ENCODE measurements at regions not wholly inside any gene's neighbourhood (a gene's known extent, or its start where the extent isn't known, plus 50 kb on each side); places are given as distances from the start of the nearest gene placed in this dataset.

DNA sequence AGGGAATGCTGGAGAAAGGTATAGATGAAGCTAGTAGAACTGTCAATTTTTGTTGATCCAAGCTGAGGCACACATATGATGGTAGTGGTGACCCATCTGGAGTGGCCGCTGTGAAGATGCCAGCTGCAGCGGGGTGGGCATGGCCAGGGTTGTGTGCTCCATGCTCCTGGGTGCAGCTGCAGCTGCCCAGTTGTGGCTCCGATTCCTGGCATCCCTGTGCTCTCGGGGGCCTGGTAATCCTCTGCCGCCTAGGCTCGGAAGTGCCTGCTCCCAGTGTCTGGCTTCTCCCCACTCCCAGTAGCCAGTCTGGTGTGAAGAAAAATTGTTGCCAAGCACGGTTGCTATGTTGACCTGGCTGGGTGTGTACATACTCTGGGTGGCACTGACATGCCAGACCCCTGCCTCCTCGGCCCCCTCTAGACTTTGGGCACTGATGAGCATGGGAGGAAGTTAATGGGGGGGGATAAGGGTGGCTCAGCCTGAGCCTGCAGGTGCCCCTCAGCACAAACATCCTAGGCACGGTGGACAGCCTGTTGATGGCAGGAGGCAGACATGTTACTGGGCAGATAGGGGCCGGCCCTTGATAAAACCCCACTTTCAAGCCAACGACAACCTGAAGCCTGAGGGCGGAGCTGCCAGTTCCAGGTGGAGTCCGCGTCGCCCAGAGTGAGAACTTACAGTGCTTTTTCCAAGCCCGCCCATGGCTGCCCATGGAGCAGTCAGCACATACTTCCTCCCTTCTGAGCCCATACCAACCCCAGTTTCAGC, 1400.7 kb downstream of the PCDH9 start:
- no peak overlapping the region for H3K4me3 ChIP-seq
- H3K27me3 ChIP-seq, result no peaks in the 10 kb centered on the region
- TF ChIP-seq POLR2AphosphoS5 (IDR thresholded peaks at IDR 0.05) (no peak), POLR2A (IDR thresholded peaks at IDR 0.05) (no peak)
- no peak for DNase-seq (ENCODE audit: low spot score in 2 of 2)
- WGBS, result 93% methylated on average over 12 of the region's 16 CpGs
- no peak overlapping the region for H3K27ac ChIP-seq
- H3K36me3 ChIP-seq, result no peaks in the 10 kb centered on the region
- H3K4me1 ChIP-seq, result no peaks in the 10 kb centered on the region
- peaks cover 3% of the 10 kb centered on the region for H3K9me3 ChIP-seq

DNA sequence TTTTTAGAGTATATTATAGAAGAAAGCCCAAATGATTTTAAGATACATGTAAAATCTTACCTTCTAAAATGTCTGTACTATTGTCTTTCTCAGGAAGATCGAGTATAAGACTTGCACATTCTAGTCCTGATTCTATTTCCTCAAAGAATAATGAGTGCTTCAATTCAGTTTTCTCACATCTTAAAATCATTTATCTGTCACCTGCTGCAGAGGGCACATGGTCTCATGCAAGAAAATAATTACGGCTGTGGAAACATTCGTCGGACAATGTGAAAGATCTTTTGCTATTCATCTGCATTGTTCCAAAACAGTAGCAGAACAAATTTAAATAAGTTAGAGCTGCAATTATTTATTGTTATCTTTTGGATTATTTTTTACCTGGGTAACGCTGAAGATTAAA, 1403.5 kb downstream of the PCDH9 start:
- 63% methylated on average over 5 of the region's 5 CpGs for WGBS
- Histone ChIP-seq H3K4me1 (no peaks in the 10 kb centered on the region), H3K36me3 (no peaks in the 10 kb centered on the region), H3K27me3 (no peaks in the 10 kb centered on the region), H3K9me3 (no peaks in the 10 kb centered on the region), H3K4me3 (no peak overlapping the region), H3K27ac (no peak overlapping the region)
- DNase-seq (ENCODE audit: low spot score in 2 of 2), result no peak
- TF ChIP-seq POLR2AphosphoS5 (IDR thresholded peaks at IDR 0.05), result no peak
- TF ChIP-seq, protein P1, sequence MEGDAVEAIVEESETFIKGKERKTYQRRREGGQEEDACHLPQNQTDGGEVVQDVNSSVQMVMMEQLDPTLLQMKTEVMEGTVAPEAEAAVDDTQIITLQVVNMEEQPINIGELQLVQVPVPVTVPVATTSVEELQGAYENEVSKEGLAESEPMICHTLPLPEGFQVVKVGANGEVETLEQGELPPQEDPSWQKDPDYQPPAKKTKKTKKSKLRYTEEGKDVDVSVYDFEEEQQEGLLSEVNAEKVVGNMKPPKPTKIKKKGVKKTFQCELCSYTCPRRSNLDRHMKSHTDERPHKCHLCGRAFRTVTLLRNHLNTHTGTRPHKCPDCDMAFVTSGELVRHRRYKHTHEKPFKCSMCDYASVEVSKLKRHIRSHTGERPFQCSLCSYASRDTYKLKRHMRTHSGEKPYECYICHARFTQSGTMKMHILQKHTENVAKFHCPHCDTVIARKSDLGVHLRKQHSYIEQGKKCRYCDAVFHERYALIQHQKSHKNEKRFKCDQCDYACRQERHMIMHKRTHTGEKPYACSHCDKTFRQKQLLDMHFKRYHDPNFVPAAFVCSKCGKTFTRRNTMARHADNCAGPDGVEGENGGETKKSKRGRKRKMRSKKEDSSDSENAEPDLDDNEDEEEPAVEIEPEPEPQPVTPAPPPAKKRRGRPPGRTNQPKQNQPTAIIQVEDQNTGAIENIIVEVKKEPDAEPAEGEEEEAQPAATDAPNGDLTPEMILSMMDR (IDR thresholded peaks at IDR 0.05), result no peak

DNA sequence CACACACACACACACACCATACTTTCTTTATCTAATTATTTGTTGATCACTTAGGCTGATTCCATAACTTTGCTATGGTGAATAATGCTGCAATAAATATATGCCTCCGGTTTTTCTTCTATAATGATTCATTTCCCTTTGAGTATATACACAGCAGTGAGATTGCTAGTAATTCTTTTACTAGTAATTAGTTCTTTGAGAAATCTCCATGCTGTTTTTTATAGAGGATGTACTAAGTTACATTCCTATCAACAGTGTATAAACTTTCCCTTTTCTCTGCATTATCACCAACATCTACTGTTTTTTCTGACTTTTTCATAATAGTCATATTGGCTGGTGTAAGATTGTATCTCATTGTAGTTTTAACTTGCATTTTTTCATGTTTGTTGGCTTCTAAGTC, 1405.1 kb downstream of the PCDH9 start:
- WGBS, result 77% methylated on average over 1 of the region's 1 CpG
- Histone ChIP-seq H3K27ac (no peak overlapping the region), H3K36me3 (no peaks in the 10 kb centered on the region), H3K4me3 (no peak overlapping the region), H3K27me3 (no peaks in the 10 kb centered on the region), H3K4me1 (no peaks in the 10 kb centered on the region), H3K9me3 (no peaks in the 10 kb centered on the region)
- DNase-seq (ENCODE audit: low spot score in 2 of 2), result no peak
- TF ChIP-seq EP300 (IDR thresholded peaks at IDR 0.05) (no peak), POLR2AphosphoS5 (IDR thresholded peaks at IDR 0.05) (no peak), POLR2A (IDR thresholded peaks at IDR 0.05) (no peak)
- TF ChIP-seq, protein P1 (IDR thresholded peaks at IDR 0.05), result no peak

DNA sequence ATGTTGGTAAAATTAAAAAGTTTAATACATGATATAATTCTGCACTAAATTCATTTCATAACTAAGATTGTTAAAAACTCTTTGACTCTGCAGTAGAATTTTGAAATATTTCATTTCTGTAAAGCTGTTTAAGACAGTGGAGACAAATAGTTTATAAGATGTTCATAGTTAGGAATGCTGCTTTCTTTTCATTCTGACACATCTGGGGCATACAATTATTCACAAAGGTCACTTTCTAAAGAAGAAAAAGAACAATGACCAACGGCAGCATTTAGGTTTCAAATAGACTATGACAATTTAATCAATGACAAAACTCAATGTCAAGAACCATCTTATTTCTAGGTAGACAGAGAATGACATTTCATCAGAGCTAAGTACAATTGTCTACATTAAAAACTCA, 1422.1 kb downstream of the PCDH9 start:
- no peaks in the 10 kb centered on the region for H3K36me3 ChIP-seq
- no peaks in the 10 kb centered on the region for H3K9me3 ChIP-seq
- H3K4me1 ChIP-seq, result no peaks in the 10 kb centered on the region
- H3K27me3 ChIP-seq, result no peaks in the 10 kb centered on the region
- TF ChIP-seq EP300 (IDR thresholded peaks at IDR 0.05), result no peak
- TF ChIP-seq POLR2AphosphoS5 (IDR thresholded peaks at IDR 0.05), result no peak
- H3K27ac ChIP-seq, result no peak overlapping the region
- no peak for DNase-seq (ENCODE audit: low spot score in 2 of 2)
- WGBS, result 67% methylated on average over 1 of the region's 1 CpG
- H3K4me3 ChIP-seq, result no peak overlapping the region

DNA sequence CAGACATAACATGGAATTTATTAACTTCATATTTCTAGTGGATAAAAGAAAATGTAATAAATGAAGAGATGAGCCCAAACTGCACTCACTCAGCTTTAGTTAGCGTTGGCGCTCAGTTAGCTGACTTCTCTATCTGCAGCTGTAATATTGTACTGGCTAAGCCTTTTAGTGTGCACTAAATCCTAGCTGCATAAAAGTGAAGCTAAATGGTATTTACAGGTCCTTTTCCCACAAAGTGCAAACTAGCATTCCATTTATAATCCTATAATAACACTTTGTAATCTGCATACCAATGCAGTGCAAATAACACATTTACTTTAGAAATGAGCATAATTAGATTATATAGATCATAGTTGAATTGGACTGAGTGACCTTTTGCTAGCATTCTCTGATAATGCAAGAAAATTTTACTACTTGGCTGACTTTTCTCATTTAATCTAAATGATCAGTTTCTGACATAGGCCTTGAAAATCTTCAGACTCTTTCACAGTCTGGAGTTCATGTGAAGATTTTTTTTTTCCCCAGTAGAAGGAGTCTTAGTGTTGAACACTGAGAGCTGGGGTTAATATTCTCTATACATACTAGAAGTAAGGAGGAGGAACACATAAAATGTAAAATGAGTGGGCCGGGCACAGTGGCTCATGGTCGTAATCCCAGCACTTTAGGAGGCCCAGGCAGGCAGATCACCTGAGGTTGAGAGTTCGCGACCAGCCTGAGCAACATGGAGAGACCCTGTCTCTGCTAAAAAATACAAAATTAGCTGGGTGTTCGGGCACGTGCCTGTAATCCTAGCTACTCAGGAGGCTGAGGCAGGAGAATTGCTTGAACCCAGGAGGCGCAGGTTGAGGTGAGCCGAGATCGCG, 1426.4 kb downstream of the PCDH9 start:
- WGBS, result 94% methylated on average over 12 of the region's 12 CpGs
- H3K4me3 ChIP-seq, result no peak overlapping the region
- no peaks in the 10 kb centered on the region for H3K27me3 ChIP-seq
- no peaks in the 10 kb centered on the region for H3K9me3 ChIP-seq
- no peaks in the 10 kb centered on the region for H3K4me1 ChIP-seq
- H3K36me3 ChIP-seq, result no peaks in the 10 kb centered on the region
- no peak for TF ChIP-seq POLR2A (IDR thresholded peaks at IDR 0.05)
- TF ChIP-seq EP300 (IDR thresholded peaks at IDR 0.05), result no peak
- TF ChIP-seq, protein P1 (IDR thresholded peaks at IDR 0.05), result no peak
- no peak for TF ChIP-seq POLR2AphosphoS5 (IDR thresholded peaks at IDR 0.05)
- H3K27ac ChIP-seq, result no peak overlapping the region
- DNase-seq (ENCODE audit: low spot score in 2 of 2), result no peak

DNA sequence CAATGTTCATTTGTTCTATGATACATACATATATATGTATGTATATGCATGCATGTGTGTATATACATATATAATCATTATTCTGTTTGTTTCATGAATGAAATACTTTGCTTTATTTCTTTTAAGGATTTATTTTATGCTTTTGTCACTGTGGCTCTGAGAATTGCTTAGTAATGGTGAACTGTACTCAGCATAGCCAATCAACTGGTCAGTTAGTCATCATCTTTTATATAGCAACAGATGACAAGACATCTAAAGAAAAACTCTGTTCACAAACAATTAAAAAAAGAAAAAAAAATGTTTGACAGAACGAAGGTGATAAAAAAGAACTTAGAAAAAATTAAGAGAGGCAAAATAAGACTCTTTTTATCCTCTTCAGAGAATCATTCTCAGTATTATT, 1440.3 kb downstream of the PCDH9 start:
- Histone ChIP-seq H3K27ac (no peak overlapping the region), H3K4me3 (no peak overlapping the region), H3K4me1 (no peaks in the 10 kb centered on the region), H3K27me3 (no peaks in the 10 kb centered on the region), H3K9me3 (no peaks in the 10 kb centered on the region), H3K36me3 (no peaks in the 10 kb centered on the region)
- TF ChIP-seq, protein P1 (IDR thresholded peaks at IDR 0.05), result no peak
- TF ChIP-seq POLR2AphosphoS5 (IDR thresholded peaks at IDR 0.05) (no peak), POLR2A (IDR thresholded peaks at IDR 0.05) (no peak), EP300 (IDR thresholded peaks at IDR 0.05) (no peak)
- no peak for DNase-seq (ENCODE audit: low spot score in 2 of 2)
- 34% methylated on average over 1 of the region's 1 CpG for WGBS

All from suprapubic skin (tissue), 4 donors.